ENCODE measurements at regions not wholly inside any gene's neighbourhood (a gene's known extent, or its start where the extent isn't known, plus 50 kb on each side); places are given as distances from the start of the nearest gene placed in this dataset.

DNA sequence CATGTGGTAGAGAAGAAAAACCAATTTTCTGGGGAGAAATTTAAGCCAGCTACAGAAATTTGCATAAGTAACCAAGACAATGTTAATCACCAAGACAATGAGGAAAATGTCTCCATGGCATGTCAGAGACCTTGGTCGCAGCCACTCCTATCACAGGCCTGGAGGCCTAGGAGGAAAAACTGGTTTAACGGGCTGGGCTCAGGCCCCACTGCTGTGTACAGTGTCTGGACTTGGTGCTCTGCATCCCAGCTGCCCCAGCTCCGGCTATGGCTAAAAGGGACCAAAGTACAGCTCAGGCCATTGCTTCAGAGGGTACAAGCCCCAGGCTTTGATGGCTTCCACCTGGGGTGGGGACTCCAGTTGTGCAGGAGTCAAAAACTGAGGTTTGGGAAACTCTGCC, 1075.1 kb upstream of the CDH18 start:
- Histone ChIP-seq H3K79me1 (replicated peaks; ENCODE audit: low read length, poor library complexity, severe bottlenecking) (no peaks in the 10 kb centered on the region), H2BK12ac (ENCODE audit: low read length in 2 of 2) (no peak overlapping the region), H3K9ac (ENCODE audit: low read length) (no peak overlapping the region), H3K4me2 (ENCODE audit: low read length, poor library complexity, severe bottlenecking) (no peak overlapping the region), H3K9me3 (ENCODE audit: control insufficient read depth, low read length) (peaks cover 10% of the 10 kb centered on the region), H3K4me1 (ENCODE audit: control insufficient read depth, insufficient read depth, low read depth, low read length) (no peaks in the 10 kb centered on the region), H3K18ac (ENCODE audit: low read depth in 1 of 2, low read length in 2 of 2) (no peak overlapping the region), H4K8ac (ENCODE audit: low read length) (no peak overlapping the region), H2BK15ac (ENCODE audit: low read depth, poor library complexity, severe bottlenecking) (no peak overlapping the region), H3K4ac (ENCODE audit: low read depth in 1 of 2, low read length in 2 of 2) (no peak overlapping the region), H3K27me3 (ENCODE audit: control insufficient read depth in 1 of 2, insufficient read depth in 1 of 2, low read length in 2 of 2) (no peaks in the 10 kb centered on the region), H3K4me3 (ENCODE audit: insufficient read depth in 1 of 2, low read depth in 1 of 2, low read length in 2 of 2) (no peak overlapping the region), H3K23ac (ENCODE audit: low read length in 2 of 2) (no peak overlapping the region), H3K27ac (ENCODE audit: low read length, poor library complexity, severe bottlenecking) (no peak overlapping the region), H2BK5ac (ENCODE audit: low read depth, low read length, poor library complexity, severe bottlenecking) (no peak overlapping the region), H2AFZ (ENCODE audit: low read depth, low read length) (no peak overlapping the region), H3K14ac (ENCODE audit: low read length in 2 of 2) (no peak overlapping the region), H2AK5ac (ENCODE audit: low read length, severe bottlenecking) (no peak overlapping the region), H2BK120ac (ENCODE audit: low read depth, low read length) (no peak overlapping the region), H3K36me3 (ENCODE audit: control insufficient read depth in 1 of 2, insufficient read depth in 2 of 2, low read depth in 1 of 2, low read length in 2 of 2) (no peaks in the 10 kb centered on the region), H4K91ac (ENCODE audit: low read length) (no peak overlapping the region)
- WGBS, result 65% methylated on average over 3 of the region's 3 CpGs
- DNase-seq, result no peak

DNA sequence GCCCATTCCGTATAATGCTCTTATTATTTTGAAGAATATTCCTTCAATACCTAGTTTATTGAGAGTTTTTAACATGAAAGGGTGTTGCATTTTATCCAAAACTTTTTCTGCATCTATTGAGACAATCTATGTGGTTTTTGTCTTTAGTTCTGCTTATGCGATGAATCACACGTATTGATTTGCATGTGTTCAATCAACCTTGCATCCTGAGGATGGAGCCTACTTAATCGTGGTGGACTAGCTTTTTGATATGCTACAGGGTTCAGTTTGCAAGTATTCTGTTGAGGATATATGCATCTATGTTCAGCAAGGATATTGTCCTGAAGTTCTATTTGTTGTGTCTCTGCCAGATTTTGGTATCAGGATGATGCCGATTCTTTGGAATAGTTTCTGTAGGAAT, 1070.3 kb upstream of the CDH18 start:
- H2AFZ ChIP-seq (ENCODE audit: low read depth, low read length), result no peak overlapping the region
- H3K4me2 ChIP-seq (ENCODE audit: low read length, poor library complexity, severe bottlenecking), result no peak overlapping the region

DNA sequence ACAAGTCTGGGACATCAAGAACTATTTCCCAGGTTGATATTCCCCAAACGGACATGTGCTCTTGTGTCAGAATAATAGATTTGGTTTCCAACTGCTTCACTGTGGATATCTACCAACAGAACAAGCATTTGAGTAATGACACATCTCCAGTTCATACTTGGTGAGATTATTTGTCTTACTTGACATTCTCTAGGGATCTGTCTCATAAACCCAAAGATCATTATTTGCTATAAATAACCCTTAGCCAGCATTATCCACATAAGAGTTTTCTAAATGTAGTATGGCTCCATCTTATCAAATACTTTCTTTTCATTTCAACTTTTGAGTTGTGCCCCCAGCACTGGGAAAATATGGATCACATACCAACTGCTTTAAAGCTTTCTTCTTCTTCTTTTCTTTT, 1063.9 kb upstream of the CDH18 start:
- no peak overlapping the region for H4K8ac ChIP-seq (ENCODE audit: low read length)
- H3K18ac ChIP-seq (ENCODE audit: low read depth in 1 of 2, low read length in 2 of 2), result no peak overlapping the region
- no peak overlapping the region for H3K9ac ChIP-seq (ENCODE audit: low read length)
- H3K23ac ChIP-seq (ENCODE audit: low read length in 2 of 2), result no peak overlapping the region
- no peak overlapping the region for H3K14ac ChIP-seq (ENCODE audit: low read length in 2 of 2)
- H4K91ac ChIP-seq (ENCODE audit: low read length), result no peak overlapping the region
- H3K4me1 ChIP-seq (ENCODE audit: control insufficient read depth, insufficient read depth, low read depth, low read length), result no peaks in the 10 kb centered on the region
- no peaks in the 10 kb centered on the region for H3K79me1 ChIP-seq (replicated peaks; ENCODE audit: low read length, poor library complexity, severe bottlenecking)
- no peak overlapping the region for H2AK5ac ChIP-seq (ENCODE audit: low read length, severe bottlenecking)
- H2BK12ac ChIP-seq (ENCODE audit: low read length in 2 of 2), result no peak overlapping the region
- no peak overlapping the region for H2BK5ac ChIP-seq (ENCODE audit: low read depth, low read length, poor library complexity, severe bottlenecking)
- no peak overlapping the region for H3K4me2 ChIP-seq (ENCODE audit: low read length, poor library complexity, severe bottlenecking)
- no peak overlapping the region for H3K4ac ChIP-seq (ENCODE audit: low read depth in 1 of 2, low read length in 2 of 2)
- H3K36me3 ChIP-seq (ENCODE audit: control insufficient read depth in 1 of 2, insufficient read depth in 2 of 2, low read depth in 1 of 2, low read length in 2 of 2), result no peaks in the 10 kb centered on the region
- H3K27me3 ChIP-seq (ENCODE audit: control insufficient read depth in 1 of 2, insufficient read depth in 1 of 2, low read length in 2 of 2), result no peaks in the 10 kb centered on the region
- H2BK15ac ChIP-seq (ENCODE audit: low read depth, poor library complexity, severe bottlenecking), result no peak overlapping the region
- no peak overlapping the region for H3K4me3 ChIP-seq (ENCODE audit: insufficient read depth in 1 of 2, low read depth in 1 of 2, low read length in 2 of 2)
- H2AFZ ChIP-seq (ENCODE audit: low read depth, low read length), result no peak overlapping the region
- H3K9me3 ChIP-seq (ENCODE audit: control insufficient read depth, low read length), result no peaks in the 10 kb centered on the region
- WGBS, result 88% methylated on average over 1 of the region's 1 CpG
- no peak overlapping the region for H2BK120ac ChIP-seq (ENCODE audit: low read depth, low read length)
- no peak for DNase-seq
- H3K27ac ChIP-seq (ENCODE audit: low read length, poor library complexity, severe bottlenecking), result no peak overlapping the region

More for the DNA sequence above, 1070.3 kb upstream of the CDH18 start:
- Histone ChIP-seq H3K27ac (ENCODE audit: low read length, poor library complexity, severe bottlenecking) (no peak overlapping the region), H4K91ac (ENCODE audit: low read length) (no peak overlapping the region), H2AK5ac (ENCODE audit: low read length, severe bottlenecking) (no peak overlapping the region), H3K9me3 (ENCODE audit: control insufficient read depth, low read length) (peaks cover 8% of the 10 kb centered on the region), H2BK120ac (ENCODE audit: low read depth, low read length) (no peak overlapping the region), H2BK15ac (ENCODE audit: low read depth, poor library complexity, severe bottlenecking) (no peak overlapping the region), H2BK5ac (ENCODE audit: low read depth, low read length, poor library complexity, severe bottlenecking) (no peak overlapping the region), H3K79me1 (replicated peaks; ENCODE audit: low read length, poor library complexity, severe bottlenecking) (no peaks in the 10 kb centered on the region), H3K14ac (ENCODE audit: low read length in 2 of 2) (no peak overlapping the region), H3K9ac (ENCODE audit: low read length) (no peak overlapping the region), H3K23ac (ENCODE audit: low read length in 2 of 2) (no peak overlapping the region), H3K4ac (ENCODE audit: low read depth in 1 of 2, low read length in 2 of 2) (no peak overlapping the region), H3K4me3 (ENCODE audit: insufficient read depth in 1 of 2, low read depth in 1 of 2, low read length in 2 of 2) (no peak overlapping the region), H4K8ac (ENCODE audit: low read length) (no peak overlapping the region), H3K27me3 (ENCODE audit: control insufficient read depth in 1 of 2, insufficient read depth in 1 of 2, low read length in 2 of 2) (no peaks in the 10 kb centered on the region), H3K4me1 (ENCODE audit: control insufficient read depth, insufficient read depth, low read depth, low read length) (no peaks in the 10 kb centered on the region), H3K18ac (ENCODE audit: low read depth in 1 of 2, low read length in 2 of 2) (no peak overlapping the region), H2BK12ac (ENCODE audit: low read length in 2 of 2) (no peak overlapping the region), H3K36me3 (ENCODE audit: control insufficient read depth in 1 of 2, insufficient read depth in 2 of 2, low read depth in 1 of 2, low read length in 2 of 2) (no peaks in the 10 kb centered on the region)
- WGBS, result 90% methylated on average over 4 of the region's 5 CpGs
- DNase-seq, result no peak

DNA sequence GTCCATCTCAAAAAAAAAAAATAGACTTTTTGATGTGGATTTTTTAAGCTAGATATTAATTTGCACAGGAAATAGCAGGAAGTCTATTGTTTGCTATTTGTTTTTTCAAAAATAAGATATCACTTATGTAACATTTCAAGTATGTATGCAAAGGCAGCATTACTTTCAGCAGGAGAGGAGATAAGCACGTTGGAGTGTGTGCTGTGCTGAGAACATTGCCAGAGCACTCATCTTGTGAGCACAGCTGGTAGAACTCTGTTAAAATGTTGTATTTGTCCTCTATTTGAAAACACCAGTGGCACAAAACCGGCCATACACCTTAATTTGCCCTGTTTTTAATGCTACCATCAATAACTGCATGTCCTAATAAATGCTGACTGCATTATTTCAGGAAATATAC, 1061.9 kb upstream of the CDH18 start:
- Histone ChIP-seq H3K9me3 (ENCODE audit: control insufficient read depth, low read length) (no peaks in the 10 kb centered on the region), H3K27ac (ENCODE audit: low read length, poor library complexity, severe bottlenecking) (no peak overlapping the region)
- WGBS, result 91% methylated on average over 1 of the region's 2 CpGs

More for the DNA sequence above, 1061.9 kb upstream of the CDH18 start:
- no peak overlapping the region for H4K91ac ChIP-seq (ENCODE audit: low read length)
- H3K4me2 ChIP-seq (ENCODE audit: low read length, poor library complexity, severe bottlenecking), result no peak overlapping the region
- no peak for DNase-seq
- H3K4me3 ChIP-seq (ENCODE audit: insufficient read depth in 1 of 2, low read depth in 1 of 2, low read length in 2 of 2), result no peak overlapping the region
- no peak overlapping the region for H3K4ac ChIP-seq (ENCODE audit: low read depth in 1 of 2, low read length in 2 of 2)
- H2BK15ac ChIP-seq (ENCODE audit: low read depth, poor library complexity, severe bottlenecking), result no peak overlapping the region
- no peak overlapping the region for H3K9ac ChIP-seq (ENCODE audit: low read length)
- no peaks in the 10 kb centered on the region for H3K27me3 ChIP-seq (ENCODE audit: control insufficient read depth in 1 of 2, insufficient read depth in 1 of 2, low read length in 2 of 2)
- H3K14ac ChIP-seq (ENCODE audit: low read length in 2 of 2), result no peak overlapping the region
- no peak overlapping the region for H2AK5ac ChIP-seq (ENCODE audit: low read length, severe bottlenecking)
- H2BK120ac ChIP-seq (ENCODE audit: low read depth, low read length), result no peak overlapping the region
- H3K18ac ChIP-seq (ENCODE audit: low read depth in 1 of 2, low read length in 2 of 2), result no peak overlapping the region
- no peak overlapping the region for H3K23ac ChIP-seq (ENCODE audit: low read length in 2 of 2)
- no peaks in the 10 kb centered on the region for H3K79me1 ChIP-seq (replicated peaks; ENCODE audit: low read length, poor library complexity, severe bottlenecking)
- no peak overlapping the region for H2BK5ac ChIP-seq (ENCODE audit: low read depth, low read length, poor library complexity, severe bottlenecking)
- H3K36me3 ChIP-seq (ENCODE audit: control insufficient read depth in 1 of 2, insufficient read depth in 2 of 2, low read depth in 1 of 2, low read length in 2 of 2), result no peaks in the 10 kb centered on the region
- H4K8ac ChIP-seq (ENCODE audit: low read length), result no peak overlapping the region
- no peak overlapping the region for H2AFZ ChIP-seq (ENCODE audit: low read depth, low read length)
- H2BK12ac ChIP-seq (ENCODE audit: low read length in 2 of 2), result no peak overlapping the region
- no peaks in the 10 kb centered on the region for H3K4me1 ChIP-seq (ENCODE audit: control insufficient read depth, insufficient read depth, low read depth, low read length)
